HPDE6-E6E7 (cell line): ENCODE measurements at regions not wholly inside any gene's neighbourhood (a gene's known extent, or its start where the extent isn't known, plus 50 kb on each side); places are given as distances from the start of the nearest gene placed in this dataset.

Source experiments
- DNase-seq: peaks from one replicate; pipeline ENCODE4 v3.0.0; 2011; ENCODE audit warnings: missing footprints; ENCODE audit errors: extremely low spot score

- DNase-seq: no peak
These were observed 125.6 kb upstream of the STEAP4 start for GRCh38 chr7:88432301-88432700.

- no peak for DNase-seq
These were observed 125.2 kb upstream of the STEAP4 start for GRCh38 chr7:88431882-88432281.

- DNase-seq: no peak
These were observed 122.7 kb upstream of the STEAP4 start for GRCh38 chr7:88429382-88429781.

DNA sequence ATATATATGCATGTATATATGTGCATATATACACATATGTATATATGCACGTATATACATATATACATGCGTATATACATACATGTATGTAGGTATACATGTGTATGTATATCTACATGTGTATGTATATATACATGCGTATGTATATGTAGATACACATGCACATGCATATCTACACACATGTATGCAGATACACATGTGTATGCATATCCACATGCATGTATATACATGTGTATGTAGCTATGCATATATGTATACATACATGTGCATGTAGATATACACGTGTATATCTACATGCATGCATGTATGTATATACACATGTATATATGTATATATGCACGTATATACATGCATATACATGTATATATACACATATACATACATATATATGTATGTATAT, 95.8 kb upstream of the STEAP4 start:
- no peak for DNase-seq

- DNase-seq: no peak
These were observed 94.4 kb upstream of the STEAP4 start for GRCh38 chr7:88401009-88401623.

- no peak for DNase-seq
These were observed 93.1 kb upstream of the STEAP4 start for GRCh38 chr7:88399696-88400240.

- DNase-seq: no peak
These were observed 92.3 kb upstream of the STEAP4 start for GRCh38 chr7:88399036-88399435.

GRCh38 chr7:88398459-88398858, 91.8 kb upstream of the STEAP4 start:
- no peak for DNase-seq

DNA sequence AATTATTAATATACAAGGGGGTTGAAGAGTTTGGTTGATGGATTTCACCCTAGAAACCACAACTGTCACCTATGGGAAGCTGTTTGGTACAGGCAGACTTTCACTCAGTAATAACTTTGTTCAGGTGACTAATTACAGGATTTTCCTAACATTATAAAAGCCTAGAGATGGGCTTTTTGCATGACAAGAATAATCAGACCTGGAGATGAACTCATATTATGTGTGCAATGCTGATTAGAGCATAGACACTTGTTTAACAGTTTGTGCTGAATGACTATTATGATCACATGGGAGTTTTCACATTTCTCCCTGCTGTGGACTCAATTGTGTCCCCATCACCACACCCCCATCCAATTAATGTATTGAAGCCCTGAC, 90.2 kb upstream of the STEAP4 start:
- no peak for DNase-seq

DNA sequence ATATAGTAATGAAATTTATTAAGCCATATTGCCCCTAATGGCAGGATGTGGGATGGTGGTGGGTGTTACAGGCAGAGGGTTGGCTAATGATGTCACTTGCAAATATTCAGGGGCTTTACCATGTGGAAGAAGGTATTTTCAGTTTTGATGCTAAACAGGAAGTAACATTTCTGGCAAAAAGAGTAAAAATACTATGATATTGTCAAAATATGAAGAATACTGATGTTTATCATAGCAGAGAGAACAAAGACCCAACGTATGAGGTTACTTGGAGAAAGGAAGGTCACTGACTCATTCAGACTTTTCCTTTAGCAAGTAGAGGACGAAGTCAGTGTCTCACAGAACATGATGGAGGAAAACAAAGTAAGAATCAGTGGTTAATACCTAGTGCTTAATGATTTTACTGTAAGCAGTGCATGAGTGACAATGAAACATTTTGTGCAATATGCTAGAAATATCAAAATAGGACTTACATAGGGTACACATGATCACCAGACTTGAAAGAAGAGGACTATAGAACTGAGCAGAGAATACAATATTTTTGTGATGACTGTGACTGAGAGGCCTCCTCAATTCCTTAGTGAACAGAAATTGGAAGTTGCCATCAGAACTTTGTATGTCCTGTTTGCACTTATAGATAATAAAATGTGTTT, 89.7 kb upstream of the STEAP4 start:
- DNase-seq: no peak

- no peak for DNase-seq
These were observed 89.0 kb upstream of the STEAP4 start for GRCh38 chr7:88395715-88396114.

GRCh38 chr7:88391247-88391646, 84.6 kb upstream of the STEAP4 start:
- DNase-seq: no peak

DNA sequence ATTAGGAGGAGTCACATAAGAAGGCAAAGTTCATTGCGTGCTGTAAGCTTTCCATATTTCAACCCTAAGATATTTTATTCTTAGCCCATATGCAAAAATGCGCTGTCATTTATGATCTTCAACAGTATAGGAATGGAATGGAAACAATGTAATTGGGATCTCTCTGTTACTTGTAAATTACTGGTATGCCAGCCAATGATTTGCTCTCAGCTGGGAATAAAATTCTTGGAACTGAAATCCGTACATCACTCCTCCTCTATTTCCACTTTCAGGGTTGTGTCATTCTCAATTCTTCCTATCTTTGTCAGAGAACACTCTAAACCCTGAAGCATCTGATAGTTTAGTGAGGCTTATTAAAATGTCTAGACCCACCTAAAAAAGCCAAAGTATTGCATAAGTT, 80.7 kb upstream of the STEAP4 start:
- DNase-seq: no peak

DNA sequence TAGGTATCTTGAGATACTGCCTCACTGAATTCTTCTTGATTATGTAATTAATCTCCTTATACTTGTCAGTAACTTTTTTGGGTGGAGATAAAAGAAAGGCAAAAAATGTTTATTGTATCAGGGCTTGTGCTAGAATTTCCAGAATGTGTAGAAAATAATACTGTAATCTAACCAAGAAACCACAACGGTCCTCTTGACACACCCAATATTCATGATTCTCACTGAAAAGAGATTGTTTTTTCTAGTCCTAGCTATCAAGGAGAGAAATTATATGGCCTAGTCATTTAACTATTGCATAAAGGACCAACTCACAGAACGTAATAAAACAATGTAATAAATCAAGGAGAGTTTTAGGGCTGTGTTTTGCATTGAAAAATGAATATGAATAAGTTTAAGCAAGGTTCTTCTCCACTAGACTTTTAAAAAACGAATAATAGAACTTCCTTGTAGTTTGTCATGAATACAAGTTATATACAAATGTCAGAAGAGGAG, 80.0 kb upstream of the STEAP4 start:
- no peak for DNase-seq

DNA sequence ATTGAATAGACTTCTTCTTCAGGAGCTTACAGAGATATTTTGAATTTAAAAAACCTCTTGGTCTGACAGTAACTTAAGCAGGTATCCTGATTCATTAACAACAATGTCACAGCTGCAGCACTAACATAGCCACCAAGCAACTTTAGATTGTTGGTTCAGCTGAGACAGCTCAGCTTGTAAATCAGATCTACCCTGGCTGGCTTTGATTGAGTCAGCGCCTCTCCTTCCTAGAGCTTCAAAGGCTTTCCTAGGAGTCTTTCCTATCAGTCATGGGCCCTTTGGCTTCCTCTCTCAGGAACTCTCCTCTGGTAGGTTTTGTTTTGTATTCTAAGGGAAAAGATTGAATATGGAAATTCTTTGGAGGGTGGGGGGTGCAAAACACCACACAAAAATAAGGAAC, 70.7 kb upstream of the STEAP4 start:
- peak; percentile 8 for DNase-seq

GRCh38 chr7:88368686-88369085, 62.0 kb upstream of the STEAP4 start:
- no peak for DNase-seq

DNA sequence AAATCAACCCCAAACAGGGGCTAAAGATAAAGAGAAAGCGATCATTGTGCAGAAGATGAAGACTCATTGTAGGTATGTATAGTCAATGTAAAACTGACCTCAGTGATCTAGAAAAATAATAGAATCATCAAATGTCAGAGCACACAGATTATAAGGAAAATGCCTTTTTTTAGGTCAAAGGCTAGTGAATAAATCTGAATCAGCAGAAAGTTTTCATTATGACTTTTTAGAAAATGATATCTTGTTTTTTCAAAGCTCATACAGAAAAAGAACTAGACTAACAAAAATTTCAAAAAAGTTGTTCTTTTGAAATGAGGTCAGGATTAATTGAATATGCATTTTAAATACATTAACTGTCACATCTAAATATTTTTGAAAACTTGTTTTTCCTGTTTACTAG, 60.2 kb upstream of the STEAP4 start:
- no peak for DNase-seq

DNA sequence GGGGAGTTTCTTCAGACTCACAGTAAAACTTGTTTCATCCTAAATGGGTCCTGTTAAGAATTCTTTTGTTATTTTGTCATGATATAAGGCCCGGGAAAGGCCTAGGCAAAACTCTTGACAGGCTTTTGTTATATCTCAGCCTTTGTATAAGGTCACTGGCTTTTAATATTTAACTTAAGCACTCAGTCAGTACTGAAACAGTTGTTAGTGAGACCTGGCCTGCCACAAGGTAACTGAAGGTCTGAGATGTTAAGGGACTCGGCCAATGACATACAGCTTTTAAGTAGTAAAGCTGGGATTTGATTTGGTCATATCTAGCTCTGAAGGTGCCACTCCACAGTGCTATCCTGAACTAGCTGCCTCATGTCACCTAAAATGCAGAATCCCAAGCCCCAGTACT, 57.2 kb upstream of the STEAP4 start:
- DNase-seq: no peak

GRCh38 chr7:88363249-88363648, 56.6 kb upstream of the STEAP4 start:
- no peak for DNase-seq

- DNase-seq: no peak
These were observed 54.7 kb upstream of the STEAP4 start for GRCh38 chr7:88361357-88361756.

DNA sequence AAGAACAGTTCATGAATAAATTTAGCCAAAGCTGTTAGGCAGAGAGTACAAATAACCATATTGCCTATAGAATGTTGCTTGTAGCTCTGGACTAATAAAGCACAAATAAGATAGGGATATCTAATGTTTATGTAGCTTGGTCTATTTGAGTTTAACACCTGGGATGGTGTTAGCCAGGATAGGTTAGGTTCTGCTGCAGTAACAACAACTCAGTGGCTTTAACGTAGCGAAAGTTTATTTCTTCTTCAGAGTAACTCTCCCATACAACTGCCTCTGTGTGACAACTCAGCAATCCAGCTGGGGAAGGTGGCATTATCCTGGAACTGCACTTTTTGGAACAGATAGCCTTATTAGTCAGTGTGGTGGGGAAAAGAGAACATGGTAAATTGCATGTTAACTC, 52.2 kb upstream of the STEAP4 start:
- DNase-seq: no peak

GRCh38 chr7:88358526-88358838, 51.8 kb upstream of the STEAP4 start:
- DNase-seq: no peak

DNA sequence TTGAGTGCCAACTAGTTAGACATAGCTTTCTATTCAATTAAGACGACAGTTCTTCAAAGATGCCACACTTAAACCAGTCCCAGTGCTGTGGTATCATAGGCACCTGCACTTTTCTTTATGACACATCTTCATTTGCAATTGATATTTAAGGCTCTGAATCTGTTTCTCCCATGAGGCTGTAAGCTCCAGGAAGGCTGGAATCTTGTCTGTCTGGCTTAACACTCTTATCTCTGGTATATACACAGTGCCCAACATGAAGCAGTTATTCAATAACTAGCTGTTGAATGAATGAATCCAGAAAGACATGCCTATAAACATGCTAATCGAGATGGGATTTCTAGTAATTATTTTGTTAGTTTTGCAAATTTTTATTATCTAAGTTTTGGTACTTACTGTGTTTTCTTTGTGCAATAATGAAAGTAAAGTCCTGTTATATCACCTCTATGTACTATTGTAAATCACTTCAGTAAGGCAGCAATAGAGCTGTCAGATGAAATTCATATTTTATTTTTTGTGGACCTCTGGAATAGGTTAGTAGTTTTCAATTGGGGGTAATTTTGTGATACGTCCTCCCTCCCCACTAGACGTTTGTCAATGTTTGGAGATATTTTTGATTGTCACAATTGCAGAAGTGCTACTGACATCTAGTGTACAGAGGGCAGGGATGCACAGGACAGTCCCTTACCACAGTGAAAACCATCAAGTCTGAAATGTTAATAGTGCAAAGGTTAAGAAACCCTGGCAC, 51.3 kb upstream of the STEAP4 start:
- peak; percentile 15 for DNase-seq
